ENCODE measurements at regions not wholly inside any gene's neighbourhood (a gene's known extent, or its start where the extent isn't known, plus 50 kb on each side); places are given as distances from the start of the nearest gene placed in this dataset.
"Not testable (repeated sequence)": the region's sequence is repeated elsewhere in the genome, so short reads cannot be mapped to it uniquely, and the experiment has no call there.

GRCh38 chr9:30356221-30356620, 2028.2 kb upstream of the ACO1 start:
- ATAC-seq = no peak
- intact Hi-C loops (cut with micrococcal nuclease) (no loop called here), in situ Hi-C loops (cut with MboI) (no loop called here)
- Histone ChIP-seq H2AFZ (ENCODE audit: low read depth, low read length) (no peak overlapping the region), H3K79me2 (ENCODE audit: control insufficient read depth, insufficient read depth, low read length) (no peaks in the 10 kb centered on the region), H3K36me3 (ENCODE audit: control insufficient read depth, insufficient read depth, low read length) (no peaks in the 10 kb centered on the region), H3K4me3 (no peak overlapping the region), H3K9me3 (replicated peaks; ENCODE audit: control insufficient read depth, insufficient read depth, low read depth, low read length) (no peaks in the 10 kb centered on the region), H3K27ac (ENCODE audit: extremely low read depth, low read depth, low read length) (no peak overlapping the region), H3K27me3 (ENCODE audit: control insufficient read depth in 2 of 2, insufficient read depth in 2 of 2, low read length in 2 of 2) (no peaks in the 10 kb centered on the region), H3K4me1 (replicated peaks in 1 of 2; ENCODE audit: control insufficient read depth in 2 of 2, insufficient read depth in 2 of 2, low read length in 2 of 2) (no peaks in the 10 kb centered on the region), H3K9ac (ENCODE audit: insufficient read depth in 1 of 2, low read depth in 2 of 2, low read length in 2 of 2) (no peak overlapping the region), H3K9me1 (ENCODE audit: control insufficient read depth, insufficient read depth, low read length) (no peaks in the 10 kb centered on the region), H4K20me1 (replicated peaks; ENCODE audit: control insufficient read depth, insufficient read depth, low read length) (no peaks in the 10 kb centered on the region), H3K4me2 (ENCODE audit: insufficient read depth, low read length) (no peak overlapping the region)
- WGBS (ENCODE audit: insufficient coverage, low coverage, missing lambda C conversion rate) = no CpG with 5 or more reads among the region's 4 CpGs
- FAIRE-seq = no peak
- no peak for TF ChIP-seq PHF21A (IDR thresholded peaks at IDR 0.05; ENCODE audit: borderline replicate concordance, low read depth)
- CTCF ChIA-PET (ENCODE audit: low intra/inter-chr PET ratio) = no interaction called here
- no TSS peak for BruUV-seq (replicated peaks)
- DNase-seq (ENCODE audit: extremely low read depth in 1 of 4, low spot score in 3 of 4) = no peak
- POLR2A ChIA-PET = no interaction called here

DNA sequence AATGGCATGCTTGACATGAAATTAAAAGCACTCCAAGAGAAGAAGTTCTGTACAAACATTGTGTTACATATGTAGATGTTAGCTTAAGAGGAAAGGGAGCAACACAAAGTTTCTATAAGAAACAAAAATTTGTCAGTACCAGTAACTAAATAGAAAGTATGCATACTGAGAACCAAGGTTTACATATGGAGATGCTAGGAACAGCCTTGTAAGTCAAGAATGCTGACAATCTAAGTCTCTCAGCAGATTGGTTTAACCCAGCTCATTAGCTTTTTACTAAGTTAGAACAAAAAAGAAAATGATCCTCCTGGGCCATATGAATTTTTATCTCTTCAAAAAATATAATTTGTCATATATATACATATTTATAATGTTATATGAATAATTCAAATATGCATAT, 2022.1 kb upstream of the ACO1 start:
- Histone ChIP-seq H3K4me2 (ENCODE audit: insufficient read depth, low read length) (no peak overlapping the region), H3K79me2 (ENCODE audit: control insufficient read depth, insufficient read depth, low read length) (no peaks in the 10 kb centered on the region), H3K9me1 (ENCODE audit: control insufficient read depth, insufficient read depth, low read length) (no peaks in the 10 kb centered on the region), H3K36me3 (ENCODE audit: control insufficient read depth, insufficient read depth, low read length) (no peaks in the 10 kb centered on the region), H3K4me3 (no peak overlapping the region), H3K9me3 (replicated peaks; ENCODE audit: control insufficient read depth, insufficient read depth, low read depth, low read length) (no peaks in the 10 kb centered on the region), H2AFZ (ENCODE audit: low read depth, low read length) (no peak overlapping the region), H3K4me1 (replicated peaks in 1 of 2; ENCODE audit: control insufficient read depth in 2 of 2, insufficient read depth in 2 of 2, low read length in 2 of 2) (no peaks in the 10 kb centered on the region), H3K27ac (ENCODE audit: extremely low read depth, low read depth, low read length) (no peak overlapping the region), H4K20me1 (replicated peaks; ENCODE audit: control insufficient read depth, insufficient read depth, low read length) (no peaks in the 10 kb centered on the region), H3K27me3 (ENCODE audit: control insufficient read depth in 2 of 2, insufficient read depth in 2 of 2, low read length in 2 of 2) (no peaks in the 10 kb centered on the region), H3K9ac (ENCODE audit: insufficient read depth in 1 of 2, low read depth in 2 of 2, low read length in 2 of 2) (no peak overlapping the region)
- intact Hi-C loops (cut with micrococcal nuclease) = no loop called here
- POLR2A ChIA-PET = no interaction called here
- no TSS peak for BruUV-seq (replicated peaks)
- DNase-seq (ENCODE audit: extremely low read depth in 1 of 4, low spot score in 3 of 4) (no peak), FAIRE-seq (no peak), ATAC-seq (no peak)
- TF ChIP-seq ZFP36 (IDR thresholded peaks at IDR 0.05; ENCODE audit: low read depth, low read length, partially characterized antibody) = no peak
- TF ChIP-seq, protein P1, sequence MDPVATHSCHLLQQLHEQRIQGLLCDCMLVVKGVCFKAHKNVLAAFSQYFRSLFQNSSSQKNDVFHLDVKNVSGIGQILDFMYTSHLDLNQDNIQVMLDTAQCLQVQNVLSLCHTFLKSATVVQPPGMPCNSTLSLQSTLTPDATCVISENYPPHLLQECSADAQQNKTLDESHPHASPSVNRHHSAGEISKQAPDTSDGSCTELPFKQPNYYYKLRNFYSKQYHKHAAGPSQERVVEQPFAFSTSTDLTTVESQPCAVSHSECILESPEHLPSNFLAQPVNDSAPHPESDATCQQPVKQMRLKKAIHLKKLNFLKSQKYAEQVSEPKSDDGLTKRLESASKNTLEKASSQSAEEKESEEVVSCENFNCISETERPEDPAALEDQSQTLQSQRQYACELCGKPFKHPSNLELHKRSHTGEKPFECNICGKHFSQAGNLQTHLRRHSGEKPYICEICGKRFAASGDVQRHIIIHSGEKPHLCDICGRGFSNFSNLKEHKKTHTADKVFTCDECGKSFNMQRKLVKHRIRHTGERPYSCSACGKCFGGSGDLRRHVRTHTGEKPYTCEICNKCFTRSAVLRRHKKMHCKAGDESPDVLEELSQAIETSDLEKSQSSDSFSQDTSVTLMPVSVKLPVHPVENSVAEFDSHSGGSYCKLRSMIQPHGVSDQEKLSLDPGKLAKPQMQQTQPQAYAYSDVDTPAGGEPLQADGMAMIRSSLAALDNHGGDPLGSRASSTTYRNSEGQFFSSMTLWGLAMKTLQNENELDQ (CRISPR knock-in tag; IDR thresholded peaks at IDR 0.05; ENCODE audit: borderline replicate concordance) = no peak
- TF ChIP-seq HLTF (IDR thresholded peaks at IDR 0.05) = no peak
- TF ChIP-seq PRMT5 (CRISPR knock-in tag; IDR thresholded peaks at IDR 0.05) = no peak
- in situ Hi-C loops (cut with MboI) = no loop called here
- CTCF ChIA-PET (ENCODE audit: low intra/inter-chr PET ratio) = no interaction called here

GRCh38 chr9:30366140-30366539, 2018.3 kb upstream of the ACO1 start:
- H4K20me1 ChIP-seq (replicated peaks; ENCODE audit: control insufficient read depth, insufficient read depth, low read length); H2AFZ ChIP-seq (ENCODE audit: low read depth, low read length); H3K36me3 ChIP-seq (ENCODE audit: control insufficient read depth, insufficient read depth, low read length); H3K4me1 ChIP-seq (replicated peaks in 1 of 2; ENCODE audit: control insufficient read depth in 2 of 2, insufficient read depth in 2 of 2, low read length in 2 of 2); in situ Hi-C loops (cut with MboI); H3K4me2 ChIP-seq (ENCODE audit: insufficient read depth, low read length); H3K9me1 ChIP-seq (ENCODE audit: control insufficient read depth, insufficient read depth, low read length); H3K4me3 ChIP-seq; FAIRE-seq; CTCF ChIA-PET (ENCODE audit: low intra/inter-chr PET ratio); H3K27ac ChIP-seq (ENCODE audit: extremely low read depth, low read depth, low read length); DNase-seq (ENCODE audit: extremely low read depth in 1 of 4, low spot score in 3 of 4); ATAC-seq; intact Hi-C loops (cut with micrococcal nuclease); POLR2A ChIA-PET; H3K79me2 ChIP-seq (ENCODE audit: control insufficient read depth, insufficient read depth, low read length); BruUV-seq (replicated peaks); H3K9ac ChIP-seq (ENCODE audit: insufficient read depth in 1 of 2, low read depth in 2 of 2, low read length in 2 of 2); H3K9me3 ChIP-seq (replicated peaks; ENCODE audit: control insufficient read depth, insufficient read depth, low read depth, low read length); H3K27me3 ChIP-seq (ENCODE audit: control insufficient read depth in 2 of 2, insufficient read depth in 2 of 2, low read length in 2 of 2): not testable (repeated sequence)
- no CpG with 5 or more reads among the region's 4 CpGs for WGBS (ENCODE audit: insufficient coverage, low coverage, missing lambda C conversion rate)

Data from K562 (cell line).